Thoracic aorta (tissue), 2 donors: ENCODE measurements at regions not wholly inside any gene's neighbourhood (a gene's known extent, or its start where the extent isn't known, plus 50 kb on each side); places are given as distances from the start of the nearest gene placed in this dataset.

Experiments used
- ATAC-seq: fragments of 150-250 bp; one replicate; pipeline ENCODE4 v1.8.0; 2017; ENCODE audit warnings: low read depth; ENCODE audit not compliant: insufficient number of reproducible peaks, low FRiP score
- DNase-seq: peaks from one replicate; pipeline ENCODE4 v3.0.0-alpha.2; 2020; ENCODE audit warnings: low spot score
- H3K27ac ChIP-seq, 2 donors: fragments of 200-600 bp; sonication (generic); 1 replicate in 1 of 2; 2 replicates in 1 of 2; pipeline ENCODE4 v1.5.1; 2016; ENCODE audit warnings: mild to moderate bottlenecking in 2 of 2, moderate library complexity in 2 of 2
- H3K27me3 ChIP-seq: fragments of 200-600 bp; sonication (generic); replicated peaks from 2 replicates; pipeline ENCODE4 v1.6.0; 2016; ENCODE audit warnings: mild to moderate bottlenecking; ENCODE audit not compliant: insufficient read depth
- H3K36me3 ChIP-seq: fragments of 200-600 bp; sonication (generic); one replicate; pipeline ENCODE4 v1.5.1; 2016
- H3K4me1 ChIP-seq, 2 donors: fragments of 200-600 bp; sonication (generic); 1 replicate in 1 of 2; 2 replicates in 1 of 2; pipeline versions ENCODE4 v1.5.1 to v1.6.0; 2016; ENCODE audit warnings: low read depth in 2 of 2, mild to moderate bottlenecking in 1 of 2; ENCODE audit not compliant: control insufficient read depth in 1 of 2
- H3K4me3 ChIP-seq: fragments of 200-600 bp; sonication (generic); 2 replicates; pipeline ENCODE4 v1.5.1; 2016; ENCODE audit warnings: mild to moderate bottlenecking
- H3K9me3 ChIP-seq: fragments of 200-600 bp; sonication (generic); 2 replicates; pipeline ENCODE4 v1.5.1; 2016
- CTCF ChIP-seq: fragments of 200-600 bp; sonication (generic); IDR thresholded peaks from one replicate; pipeline ENCODE4 v1.5.1; 2019; ENCODE audit warnings: antibody characterized with exemption

GRCh38 chr16:65950211-65950610 is 416.3 kb upstream of the CDH5 start:
- no peak for DNase-seq
- no peak for ATAC-seq
- no peak overlapping the region for H3K27ac ChIP-seq
- no peaks in the 10 kb centered on the region for H3K27me3 ChIP-seq
- no peaks in the 10 kb centered on the region for H3K9me3 ChIP-seq
- TF ChIP-seq CTCF = no peak
- no peak overlapping the region for H3K4me3 ChIP-seq
- H3K4me1 ChIP-seq = no peaks in the 10 kb centered on the region
- no peaks in the 10 kb centered on the region for H3K36me3 ChIP-seq

- Histone ChIP-seq H3K9me3 (no peaks in the 10 kb centered on the region), H3K27me3 (no peaks in the 10 kb centered on the region), H3K36me3 (no peaks in the 10 kb centered on the region), H3K27ac (no peak overlapping the region), H3K4me1 (no peaks in the 10 kb centered on the region), H3K4me3 (no peak overlapping the region)
- ATAC-seq (no peak), DNase-seq (no peak)
- TF ChIP-seq CTCF = no peak
Observed at GRCh38 chr16:65948361-65948760, 418.1 kb upstream of the CDH5 start.

GRCh38 chr16:65947951-65948350 is 418.5 kb upstream of the CDH5 start:
- DNase-seq = no peak
- Histone ChIP-seq H3K9me3 (no peaks in the 10 kb centered on the region), H3K27me3 (no peaks in the 10 kb centered on the region), H3K4me3 (no peak overlapping the region), H3K4me1 (no peaks in the 10 kb centered on the region), H3K27ac (no peak overlapping the region), H3K36me3 (no peaks in the 10 kb centered on the region)
- no peak for ATAC-seq
- TF ChIP-seq CTCF = no peak

GRCh38 chr16:65945493-65945892 is 421.0 kb upstream of the CDH5 start:
- Histone ChIP-seq H3K27me3 (no peaks in the 10 kb centered on the region), H3K4me1 (no peaks in the 10 kb centered on the region), H3K36me3 (no peaks in the 10 kb centered on the region), H3K9me3 (no peaks in the 10 kb centered on the region), H3K27ac (no peak overlapping the region), H3K4me3 (no peak overlapping the region)
- ATAC-seq (no peak), DNase-seq (no peak)
- no peak for TF ChIP-seq CTCF

GRCh38 chr16:65944361-65944760 is 422.1 kb upstream of the CDH5 start:
- no peaks in the 10 kb centered on the region for H3K27me3 ChIP-seq
- DNase-seq = no peak
- no peak overlapping the region for H3K27ac ChIP-seq
- no peaks in the 10 kb centered on the region for H3K9me3 ChIP-seq
- no peak for TF ChIP-seq CTCF
- ATAC-seq = no peak
- H3K4me1 ChIP-seq = no peaks in the 10 kb centered on the region
- no peaks in the 10 kb centered on the region for H3K36me3 ChIP-seq
- H3K4me3 ChIP-seq = no peak overlapping the region
